Activated CD8-positive, alpha-beta T cell treated with anti-CD3 and anti-CD28 coated beads, Interleukin-2, amount 10 ng/mL, durations not matched to agents 7 days and 5 days (primary cell): ENCODE measurements at regions not wholly inside any gene's neighbourhood (a gene's known extent, or its start where the extent isn't known, plus 50 kb on each side); places are given as distances from the start of the nearest gene placed in this dataset.

Experiments
- ATAC-seq: fragments of 150-1000 bp; cut with Tn5 transposase; one replicate; pipeline ENCODE4 v1.10.0; 2021; ENCODE audit warnings: moderate library complexity
- CTCF ChIA-PET: fragments of 350-600 bp; sonication (Branson Sonifier 250); formaldehyde crosslinking; loops from one replicate; lab custom pipeline; 2021; ENCODE audit warnings: antibody characterized with exemption; lab: Charles Lee
- POLR2A ChIA-PET: fragments of 350-600 bp; sonication (Branson Sonifier 250); formaldehyde crosslinking; loops from one replicate; lab custom pipeline; 2021; ENCODE audit warnings: antibody characterized with exemption; lab: Charles Lee
- DNase-seq: peaks from one replicate; pipeline ENCODE4 v3.0.0-alpha.2; 2020
- H3K27ac Mint-ChIP-seq: one replicate; pipeline ENCODE4 v1.8.0; 2021; ENCODE audit warnings: mild to moderate bottlenecking, mixed read lengths
- H3K27me3 Mint-ChIP-seq: one replicate; pipeline ENCODE4 v1.8.0; 2021; ENCODE audit warnings: low read depth, mixed read lengths
- H3K36me3 Mint-ChIP-seq: one replicate; pipeline ENCODE4 v1.8.0; 2021; ENCODE audit warnings: low read depth, mixed read lengths
- H3K4me1 Mint-ChIP-seq: one replicate; pipeline ENCODE4 v1.8.0; 2021; ENCODE audit warnings: low read depth, mixed read lengths
- H3K4me3 Mint-ChIP-seq: one replicate; pipeline ENCODE4 v1.8.0; 2021; ENCODE audit warnings: mild to moderate bottlenecking, mixed read lengths
- H3K9me3 Mint-ChIP-seq: one replicate; pipeline ENCODE4 v1.8.0; 2022; ENCODE audit warnings: mixed read lengths; ENCODE audit not compliant: insufficient read depth

- ChIA-PET CTCF (no interaction called here), POLR2A (no interaction called here)
- ATAC-seq: no peak
- Mint-ChIP-seq H3K36me3 (no peaks in the 10 kb centered on the region), H3K9me3 (no peaks in the 10 kb centered on the region), H3K4me1 (no peaks in the 10 kb centered on the region), H3K4me3 (no peak overlapping the region), H3K27me3 (no peaks in the 10 kb centered on the region), H3K27ac (no peak overlapping the region)
- DNase-seq: no peak
These were observed 70.1 kb upstream of the HCCS start for GRCh38 chrX:11040996-11041395.

GRCh38 chrX:11050013-11050412, 61.1 kb upstream of the HCCS start:
- ATAC-seq (no peak), DNase-seq (no peak)
- Mint-ChIP-seq H3K27me3 (no peaks in the 10 kb centered on the region), H3K4me3 (no peak overlapping the region), H3K4me1 (no peaks in the 10 kb centered on the region), H3K36me3 (no peaks in the 10 kb centered on the region), H3K9me3 (no peaks in the 10 kb centered on the region), H3K27ac (no peak overlapping the region)
- POLR2A ChIA-PET: no interaction called here
- CTCF ChIA-PET: no interaction called here

- ChIA-PET CTCF (no interaction called here), POLR2A (no interaction called here)
- Mint-ChIP-seq H3K27ac (no peak overlapping the region), H3K4me3 (no peak overlapping the region), H3K36me3 (no peaks in the 10 kb centered on the region), H3K27me3 (no peaks in the 10 kb centered on the region), H3K9me3 (no peaks in the 10 kb centered on the region), H3K4me1 (no peaks in the 10 kb centered on the region)
- ATAC-seq: no peak
- DNase-seq: no peak
These were observed 57.8 kb upstream of the HCCS start for GRCh38 chrX:11053351-11053750.

GRCh38 chrX:11056322-11057176, 54.6 kb upstream of the HCCS start:
- Mint-ChIP-seq H3K9me3 (no peaks in the 10 kb centered on the region), H3K27me3 (no peaks in the 10 kb centered on the region), H3K4me3 (no peak overlapping the region), H3K36me3 (no peaks in the 10 kb centered on the region), H3K4me1 (no peaks in the 10 kb centered on the region), H3K27ac (no peak overlapping the region)
- ChIA-PET POLR2A (no interaction called here), CTCF (no interaction called here)
- ATAC-seq: no peak
- no peak for DNase-seq

- CTCF ChIA-PET: no interaction called here
- DNase-seq (no peak), ATAC-seq (no peak)
- H3K9me3 Mint-ChIP-seq: no peaks in the 10 kb centered on the region
- H3K4me3 Mint-ChIP-seq: no peak overlapping the region
- H3K36me3 Mint-ChIP-seq: no peaks in the 10 kb centered on the region
- H3K27ac Mint-ChIP-seq: no peak overlapping the region
- POLR2A ChIA-PET: no interaction called here
- H3K27me3 Mint-ChIP-seq: no peaks in the 10 kb centered on the region
- no peaks in the 10 kb centered on the region for H3K4me1 Mint-ChIP-seq
These were observed 51.2 kb upstream of the HCCS start for GRCh38 chrX:11059933-11060332.
